HCT116 (cell line): ENCODE measurements at regions not wholly inside any gene's neighbourhood (a gene's known extent, or its start where the extent isn't known, plus 50 kb on each side); places are given as distances from the start of the nearest gene placed in this dataset.

Source experiments
- ATAC-seq: fragments of 200-7000 bp; cut with Tn5 transposase; 2 replicates; pipeline ENCODE4 v1.9.1; 2020; ENCODE audit warnings: mild to moderate bottlenecking, moderate library complexity
- BruUV-seq: library from RNA; stranded (reverse); fragments of 400-500 nt; replicated peaks from 2 replicates; lab custom pipeline; 2021; lab: Mats Ljungman, UMichigan
- CTCF ChIA-PET: fragments of 300-600 bp; sonication (Branson Sonifier 250); formaldehyde crosslinking; loops from one replicate; lab custom pipeline; 2021; ENCODE audit warnings: antibody characterized with exemption; lab: Charles Lee
- POLR2A ChIA-PET: fragments of 300-600, 350-600 bp; sonication (Branson Sonifier 250); formaldehyde crosslinking; loops from one replicate; lab custom pipeline; 2021; ENCODE audit warnings: antibody characterized with exemption; lab: Charles Lee
- RAD21 ChIA-PET, 2 experiments: fragments of 300-600 bp; sonication (Branson Sonifier 250); formaldehyde crosslinking; loops; one replicate each; lab custom pipeline; 2023; ENCODE audit warnings: low total read pairs in 2 of 2; ENCODE audit not compliant: uncharacterized antibody in 2 of 2, unreplicated experiment in 2 of 2, low non-redundant PET in 1 of 2; lab: Charles Lee
- DNase-seq: peaks from one replicate; pipeline ENCODE4 v3.0.0-alpha.2; 2010; ENCODE audit warnings: low read depth, low spot score
- H2AFZ ChIP-seq: fragments of 200-600 bp; shearing (Covaris generic), sonication (generic); 2 replicates; pipeline ENCODE4 v1.6.1; 2017; ENCODE audit warnings: low read depth, mixed run types, mixed read lengths, antibody characterized with exemption, low read length; ENCODE audit not compliant: poor library complexity, severe bottlenecking
- H3K27ac ChIP-seq: 2 replicates; pipeline ENCODE4 v1.5.1; 2012; ENCODE audit warnings: low read depth, low read length
- H3K27me3 ChIP-seq: fragments of 200-600 bp; sonication (generic); 2 replicates; pipeline ENCODE4 v1.6.1; 2016; ENCODE audit warnings: mixed run types, low read length, mixed read lengths; ENCODE audit not compliant: insufficient read depth
- H3K36me3 ChIP-seq, 2 experiments: fragments of 200-500 bp in 1 of 2; fragments of 200-600 bp in 1 of 2; sonication (Bioruptor generic) in 1 of 2; sonication (generic) in 1 of 2; 2 replicates each; pipeline versions ENCODE4 v1.5.1 to v1.6.1; 2014 to 2016; ENCODE audit warnings: low read length in 2 of 2, inconsistent platforms in 1 of 2, mixed read lengths in 1 of 2, mixed run types in 1 of 2; ENCODE audit not compliant: insufficient read depth in 2 of 2, control insufficient read depth in 1 of 2
- H3K4me1 ChIP-seq, 2 experiments: fragments of 200-600 bp in 1 of 2; sonication (generic) in 1 of 2; 2 replicates each; pipeline versions ENCODE4 v1.5.1 to v1.6.1; 2012 to 2017; ENCODE audit warnings: low read length in 2 of 2, inconsistent platforms in 1 of 2, mild to moderate bottlenecking in 1 of 2, mixed read lengths in 1 of 2, mixed run types in 1 of 2, moderate library complexity in 1 of 2; ENCODE audit not compliant: insufficient read depth in 2 of 2, control insufficient read depth in 1 of 2
- H3K4me2 ChIP-seq: fragments of 200-600 bp; sonication (generic); 2 replicates; pipeline ENCODE4 v1.6.1; 2017; ENCODE audit warnings: mixed run types, low read length, mixed read lengths
- H3K4me3 ChIP-seq, 2 experiments: fragments of 200-600 bp in 1 of 2; sonication (generic) in 1 of 2; replicated peaks in 1 of 2; 2 replicates each; pipeline ENCODE4 v1.5.1; 2011 to 2016; ENCODE audit warnings: low read length in 2 of 2, control low read depth in 1 of 2, low read depth in 1 of 2, mild to moderate bottlenecking in 1 of 2, mixed read lengths in 1 of 2, mixed run types in 1 of 2
- H3K79me2 ChIP-seq: fragments of 200-600 bp; sonication (generic); 2 replicates; pipeline ENCODE4 v1.6.1; 2017; ENCODE audit warnings: mild to moderate bottlenecking, mixed run types, low read length, moderate library complexity, mixed read lengths; ENCODE audit not compliant: insufficient read depth
- H3K9ac ChIP-seq: fragments of 200-600 bp; sonication (generic); 2 replicates; pipeline ENCODE4 v1.6.1; 2016; ENCODE audit warnings: low read length, mixed read lengths
- H3K9me2 ChIP-seq: fragments of 200-600 bp; sonication (generic), shearing (Covaris generic); 2 replicates; pipeline ENCODE4 v1.6.1; 2017; ENCODE audit warnings: mixed run types, mild to moderate bottlenecking, moderate library complexity; ENCODE audit not compliant: insufficient read depth
- H3K9me3 ChIP-seq, 2 experiments: fragments of 200-500 bp in 1 of 2; fragments of 200-600 bp in 1 of 2; sonication (Bioruptor generic) in 1 of 2; sonication (generic) in 1 of 2; 2 replicates each; pipeline ENCODE4 v1.6.1; 2014 to 2017; ENCODE audit warnings: low read length in 2 of 2, mixed read lengths in 2 of 2, inconsistent platforms in 1 of 2, low read depth in 1 of 2, mild to moderate bottlenecking in 1 of 2, mixed run types in 1 of 2, moderate library complexity in 1 of 2; ENCODE audit not compliant: control insufficient read depth in 1 of 2, insufficient read depth in 1 of 2
- H4K20me1 ChIP-seq: fragments of 200-600 bp; sonication (generic), shearing (Covaris generic); 2 replicates; pipeline ENCODE4 v1.6.1; 2017; ENCODE audit warnings: mixed run types, mild to moderate bottlenecking, moderate library complexity; ENCODE audit not compliant: insufficient read depth
- CBX3 ChIP-seq: IDR thresholded peaks from 2 replicates; pipeline ENCODE4 v1.6.1; 2012; ENCODE audit warnings: low read depth
- CEBPB ChIP-seq: IDR thresholded peaks from 2 replicates; pipeline ENCODE4 v1.6.1; 2012; ENCODE audit warnings: low read depth
- EGR1 ChIP-seq: IDR thresholded peaks from 2 replicates; pipeline ENCODE4 v1.6.1; 2012; ENCODE audit warnings: low read depth
- ELF1 ChIP-seq: IDR thresholded peaks from 2 replicates; pipeline ENCODE4 v1.6.1; 2012; ENCODE audit warnings: low read depth, borderline replicate concordance
- EZH2 ChIP-seq: fragments of 200-600 bp; sonication (generic); IDR thresholded peaks from 2 replicates; pipeline ENCODE4 v1.6.1; 2017; ENCODE audit warnings: antibody characterized with exemption, mixed run types
- EZH2phosphoT487 ChIP-seq: fragments of 200-600 bp; IDR thresholded peaks from 2 replicates; pipeline ENCODE4 v1.6.1; 2018; ENCODE audit warnings: antibody characterized with exemption, borderline replicate concordance
- MAX ChIP-seq: IDR thresholded peaks from 2 replicates; pipeline ENCODE4 v1.6.1; 2012
- POLR2A ChIP-seq: IDR thresholded peaks from 2 replicates; pipeline ENCODE4 v1.7.0; 2011; ENCODE audit warnings: borderline replicate concordance; ENCODE audit not compliant: insufficient read depth, insufficient read length; ENCODE audit errors: extremely low read depth
- POLR2AphosphoS5 ChIP-seq: IDR thresholded peaks from 2 replicates; pipeline ENCODE4 v1.6.1; 2011; ENCODE audit warnings: mild to moderate bottlenecking, low read depth, low read length, moderate library complexity
- RAD21 ChIP-seq: IDR thresholded peaks from 2 replicates; pipeline ENCODE4 v1.6.1; 2012; ENCODE audit warnings: low read depth, mild to moderate bottlenecking
- SIN3A ChIP-seq: IDR thresholded peaks from 2 replicates; pipeline ENCODE4 v1.6.1; 2012; ENCODE audit warnings: low read depth
- SRF ChIP-seq: IDR thresholded peaks from 2 replicates; pipeline ENCODE4 v1.6.1; 2012; ENCODE audit warnings: low read depth
- TCF7L2 ChIP-seq: IDR thresholded peaks from 2 replicates; pipeline ENCODE4 v1.7.0; 2011; ENCODE audit warnings: borderline replicate concordance, inconsistent platforms; ENCODE audit not compliant: insufficient read depth, insufficient read length; ENCODE audit errors: extremely low read depth
- ZFX ChIP-seq: fragments of 450-650 bp; IDR thresholded peaks from 2 replicates; pipeline ENCODE4 v1.6.1; 2017
- ZNF274 ChIP-seq: fragments of 200-500 bp; sonication (Bioruptor generic); IDR thresholded peaks from 2 replicates; pipeline ENCODE4 v1.6.1; 2014; ENCODE audit warnings: mild to moderate bottlenecking, low read depth, low read length, inconsistent platforms
- intact Hi-C: fragments of 100-400 bp; cut with micrococcal nuclease; formaldehyde crosslinking; loops from 2 replicates; pipeline ENCODE4 v1.10.0; 2022
- TF ChIP-seq, protein P1 (sequence below): IDR thresholded peaks from 2 replicates; pipeline ENCODE4 v1.6.1; 2012
- TF ChIP-seq, protein P2 (sequence below): IDR thresholded peaks from 2 replicates; pipeline ENCODE4 v1.6.1; 2011; ENCODE audit warnings: mild to moderate bottlenecking, low read length, moderate library complexity; ENCODE audit not compliant: insufficient replicate concordance; ENCODE audit errors: extremely low read depth
- TF ChIP-seq, protein P3 (sequence below), 3 experiments: fragments of 200-600 bp in 1 of 3; sonication (generic) in 1 of 3; IDR thresholded peaks in 2 of 3; conservative IDR thresholded peaks in 1 of 3; 2 replicates each; pipeline ENCODE4 v1.5.1; 2012 to 2017; ENCODE audit warnings: low read depth in 2 of 3, low read length in 2 of 3, antibody characterized with exemption in 1 of 3, borderline replicate concordance in 1 of 3, control low read depth in 1 of 3, mild to moderate bottlenecking in 1 of 3, mixed read lengths in 1 of 3, mixed run types in 1 of 3, moderate library complexity in 1 of 3; ENCODE audit not compliant: insufficient read depth in 1 of 3
- TF ChIP-seq, protein P4 (sequence below): IDR thresholded peaks from 2 replicates; pipeline ENCODE4 v1.6.1; 2012; ENCODE audit warnings: low read depth

DNA sequence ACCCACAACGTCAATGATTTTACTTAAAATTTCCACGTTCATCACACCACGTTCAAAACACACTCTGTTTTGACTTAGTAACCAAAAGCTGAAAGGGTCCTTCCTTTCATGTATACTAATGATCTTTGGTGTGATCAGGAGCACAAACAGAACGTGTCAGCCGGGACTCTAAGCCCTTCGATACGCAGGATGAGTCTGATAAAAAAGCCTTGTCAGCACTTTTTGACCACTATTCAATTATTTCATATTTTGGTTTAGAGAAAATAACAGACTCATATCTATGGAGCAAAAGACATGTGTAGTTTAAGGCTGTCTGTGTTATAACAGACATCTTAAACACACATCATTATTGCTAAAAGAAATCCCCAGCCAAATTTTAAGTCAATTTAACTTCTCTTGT lies 345.3 kb downstream of the ZNF516 start:
- Histone ChIP-seq H2AFZ (no peak overlapping the region), H3K4me1 (no peaks in the 10 kb centered on the region), H3K4me3 (no peak overlapping the region), H3K4me2 (no peak overlapping the region), H3K27me3 (no peaks in the 10 kb centered on the region), H3K9ac (no peak overlapping the region), H3K9me2 (no peaks in the 10 kb centered on the region), H3K79me2 (no peaks in the 10 kb centered on the region), H3K27ac (no peak overlapping the region), H3K36me3 (no peaks in the 10 kb centered on the region), H4K20me1 (no peaks in the 10 kb centered on the region), H3K9me3 (no peaks in the 10 kb centered on the region)
- no peak for ATAC-seq
- RAD21 ChIA-PET: no interaction called here
- BruUV-seq: no TSS peak
- intact Hi-C loops: no loop called here
- TF ChIP-seq EGR1 (no peak), SIN3A (no peak), MAX (no peak), ELF1 (no peak), CEBPB (no peak), RAD21 (no peak), ZNF274 (no peak), ZFX (no peak), EZH2phosphoT487 (no peak), POLR2A (no peak), POLR2AphosphoS5 (no peak), CBX3 (no peak), EZH2 (no peak), SRF (no peak), TCF7L2 (no peak)
- TF ChIP-seq, protein P1, sequence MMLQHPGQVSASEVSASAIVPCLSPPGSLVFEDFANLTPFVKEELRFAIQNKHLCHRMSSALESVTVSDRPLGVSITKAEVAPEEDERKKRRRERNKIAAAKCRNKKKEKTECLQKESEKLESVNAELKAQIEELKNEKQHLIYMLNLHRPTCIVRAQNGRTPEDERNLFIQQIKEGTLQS: no peak
- TF ChIP-seq, protein P2, sequence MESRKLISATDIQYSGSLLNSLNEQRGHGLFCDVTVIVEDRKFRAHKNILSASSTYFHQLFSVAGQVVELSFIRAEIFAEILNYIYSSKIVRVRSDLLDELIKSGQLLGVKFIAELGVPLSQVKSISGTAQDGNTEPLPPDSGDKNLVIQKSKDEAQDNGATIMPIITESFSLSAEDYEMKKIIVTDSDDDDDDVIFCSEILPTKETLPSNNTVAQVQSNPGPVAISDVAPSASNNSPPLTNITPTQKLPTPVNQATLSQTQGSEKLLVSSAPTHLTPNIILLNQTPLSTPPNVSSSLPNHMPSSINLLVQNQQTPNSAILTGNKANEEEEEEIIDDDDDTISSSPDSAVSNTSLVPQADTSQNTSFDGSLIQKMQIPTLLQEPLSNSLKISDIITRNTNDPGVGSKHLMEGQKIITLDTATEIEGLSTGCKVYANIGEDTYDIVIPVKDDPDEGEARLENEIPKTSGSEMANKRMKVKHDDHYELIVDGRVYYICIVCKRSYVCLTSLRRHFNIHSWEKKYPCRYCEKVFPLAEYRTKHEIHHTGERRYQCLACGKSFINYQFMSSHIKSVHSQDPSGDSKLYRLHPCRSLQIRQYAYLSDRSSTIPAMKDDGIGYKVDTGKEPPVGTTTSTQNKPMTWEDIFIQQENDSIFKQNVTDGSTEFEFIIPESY: no peak
- TF ChIP-seq, protein P3, sequence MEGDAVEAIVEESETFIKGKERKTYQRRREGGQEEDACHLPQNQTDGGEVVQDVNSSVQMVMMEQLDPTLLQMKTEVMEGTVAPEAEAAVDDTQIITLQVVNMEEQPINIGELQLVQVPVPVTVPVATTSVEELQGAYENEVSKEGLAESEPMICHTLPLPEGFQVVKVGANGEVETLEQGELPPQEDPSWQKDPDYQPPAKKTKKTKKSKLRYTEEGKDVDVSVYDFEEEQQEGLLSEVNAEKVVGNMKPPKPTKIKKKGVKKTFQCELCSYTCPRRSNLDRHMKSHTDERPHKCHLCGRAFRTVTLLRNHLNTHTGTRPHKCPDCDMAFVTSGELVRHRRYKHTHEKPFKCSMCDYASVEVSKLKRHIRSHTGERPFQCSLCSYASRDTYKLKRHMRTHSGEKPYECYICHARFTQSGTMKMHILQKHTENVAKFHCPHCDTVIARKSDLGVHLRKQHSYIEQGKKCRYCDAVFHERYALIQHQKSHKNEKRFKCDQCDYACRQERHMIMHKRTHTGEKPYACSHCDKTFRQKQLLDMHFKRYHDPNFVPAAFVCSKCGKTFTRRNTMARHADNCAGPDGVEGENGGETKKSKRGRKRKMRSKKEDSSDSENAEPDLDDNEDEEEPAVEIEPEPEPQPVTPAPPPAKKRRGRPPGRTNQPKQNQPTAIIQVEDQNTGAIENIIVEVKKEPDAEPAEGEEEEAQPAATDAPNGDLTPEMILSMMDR (IDR thresholded peaks at IDR 0.05 in 2 of 3, conservative IDR thresholded peaks at IDR 0.05 in 1 of 3; ENCODE audit: borderline replicate concordance in 1 of 3, insufficient read depth in 1 of 3, low read depth in 2 of 3, low read length in 2 of 3): no peak
- TF ChIP-seq, protein P4, sequence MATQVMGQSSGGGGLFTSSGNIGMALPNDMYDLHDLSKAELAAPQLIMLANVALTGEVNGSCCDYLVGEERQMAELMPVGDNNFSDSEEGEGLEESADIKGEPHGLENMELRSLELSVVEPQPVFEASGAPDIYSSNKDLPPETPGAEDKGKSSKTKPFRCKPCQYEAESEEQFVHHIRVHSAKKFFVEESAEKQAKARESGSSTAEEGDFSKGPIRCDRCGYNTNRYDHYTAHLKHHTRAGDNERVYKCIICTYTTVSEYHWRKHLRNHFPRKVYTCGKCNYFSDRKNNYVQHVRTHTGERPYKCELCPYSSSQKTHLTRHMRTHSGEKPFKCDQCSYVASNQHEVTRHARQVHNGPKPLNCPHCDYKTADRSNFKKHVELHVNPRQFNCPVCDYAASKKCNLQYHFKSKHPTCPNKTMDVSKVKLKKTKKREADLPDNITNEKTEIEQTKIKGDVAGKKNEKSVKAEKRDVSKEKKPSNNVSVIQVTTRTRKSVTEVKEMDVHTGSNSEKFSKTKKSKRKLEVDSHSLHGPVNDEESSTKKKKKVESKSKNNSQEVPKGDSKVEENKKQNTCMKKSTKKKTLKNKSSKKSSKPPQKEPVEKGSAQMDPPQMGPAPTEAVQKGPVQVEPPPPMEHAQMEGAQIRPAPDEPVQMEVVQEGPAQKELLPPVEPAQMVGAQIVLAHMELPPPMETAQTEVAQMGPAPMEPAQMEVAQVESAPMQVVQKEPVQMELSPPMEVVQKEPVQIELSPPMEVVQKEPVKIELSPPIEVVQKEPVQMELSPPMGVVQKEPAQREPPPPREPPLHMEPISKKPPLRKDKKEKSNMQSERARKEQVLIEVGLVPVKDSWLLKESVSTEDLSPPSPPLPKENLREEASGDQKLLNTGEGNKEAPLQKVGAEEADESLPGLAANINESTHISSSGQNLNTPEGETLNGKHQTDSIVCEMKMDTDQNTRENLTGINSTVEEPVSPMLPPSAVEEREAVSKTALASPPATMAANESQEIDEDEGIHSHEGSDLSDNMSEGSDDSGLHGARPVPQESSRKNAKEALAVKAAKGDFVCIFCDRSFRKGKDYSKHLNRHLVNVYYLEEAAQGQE: no peak
- TF ChIP-seq, all 23 proteins: peak for 0
- ChIA-PET CTCF (no interaction called here), POLR2A (no interaction called here)
- no peak for DNase-seq
